Esophagus squamous epithelium (tissue), 4 donors: ENCODE measurements at regions not wholly inside any gene's neighbourhood (a gene's known extent, or its start where the extent isn't known, plus 50 kb on each side); places are given as distances from the start of the nearest gene placed in this dataset.

Source experiments
- POLR2A ChIP-seq, 4 donors: fragments of 450-650 bp; IDR thresholded peaks; one replicate each; pipeline ENCODE4 v1.6.1; 2017; ENCODE audit warnings: antibody characterized with exemption in 4 of 4, mild to moderate bottlenecking in 4 of 4, moderate library complexity in 3 of 4
- TF ChIP-seq, protein P1 (sequence below), 6 experiments: fragments of 450-650 bp in 4 of 6; fragments of 200-600 bp in 2 of 6; sonication (generic) in 2 of 6; IDR thresholded peaks; one replicate each; pipeline ENCODE4 v1.5.1; 2016 to 2019; ENCODE audit warnings: antibody characterized with exemption in 6 of 6, mild to moderate bottlenecking in 4 of 6, moderate library complexity in 4 of 6

- TF ChIP-seq, protein P1, sequence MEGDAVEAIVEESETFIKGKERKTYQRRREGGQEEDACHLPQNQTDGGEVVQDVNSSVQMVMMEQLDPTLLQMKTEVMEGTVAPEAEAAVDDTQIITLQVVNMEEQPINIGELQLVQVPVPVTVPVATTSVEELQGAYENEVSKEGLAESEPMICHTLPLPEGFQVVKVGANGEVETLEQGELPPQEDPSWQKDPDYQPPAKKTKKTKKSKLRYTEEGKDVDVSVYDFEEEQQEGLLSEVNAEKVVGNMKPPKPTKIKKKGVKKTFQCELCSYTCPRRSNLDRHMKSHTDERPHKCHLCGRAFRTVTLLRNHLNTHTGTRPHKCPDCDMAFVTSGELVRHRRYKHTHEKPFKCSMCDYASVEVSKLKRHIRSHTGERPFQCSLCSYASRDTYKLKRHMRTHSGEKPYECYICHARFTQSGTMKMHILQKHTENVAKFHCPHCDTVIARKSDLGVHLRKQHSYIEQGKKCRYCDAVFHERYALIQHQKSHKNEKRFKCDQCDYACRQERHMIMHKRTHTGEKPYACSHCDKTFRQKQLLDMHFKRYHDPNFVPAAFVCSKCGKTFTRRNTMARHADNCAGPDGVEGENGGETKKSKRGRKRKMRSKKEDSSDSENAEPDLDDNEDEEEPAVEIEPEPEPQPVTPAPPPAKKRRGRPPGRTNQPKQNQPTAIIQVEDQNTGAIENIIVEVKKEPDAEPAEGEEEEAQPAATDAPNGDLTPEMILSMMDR (IDR thresholded peaks at IDR 0.05) = no peak
- TF ChIP-seq POLR2A (IDR thresholded peaks at IDR 0.05) = no peak
These were observed 67.3 kb upstream of the SPRY2 start for GRCh38 chr13:80408270-80408669.
